GM18858 (cell line): ENCODE measurements at regions not wholly inside any gene's neighbourhood (a gene's known extent, or its start where the extent isn't known, plus 50 kb on each side); places are given as distances from the start of the nearest gene placed in this dataset.

Experiments
- ATAC-seq: cut with Tn5 transposase; IDR thresholded peaks from one replicate; pipeline ENCODE4 v1.9.1; 2021; ENCODE audit not compliant: unreplicated experiment

DNA sequence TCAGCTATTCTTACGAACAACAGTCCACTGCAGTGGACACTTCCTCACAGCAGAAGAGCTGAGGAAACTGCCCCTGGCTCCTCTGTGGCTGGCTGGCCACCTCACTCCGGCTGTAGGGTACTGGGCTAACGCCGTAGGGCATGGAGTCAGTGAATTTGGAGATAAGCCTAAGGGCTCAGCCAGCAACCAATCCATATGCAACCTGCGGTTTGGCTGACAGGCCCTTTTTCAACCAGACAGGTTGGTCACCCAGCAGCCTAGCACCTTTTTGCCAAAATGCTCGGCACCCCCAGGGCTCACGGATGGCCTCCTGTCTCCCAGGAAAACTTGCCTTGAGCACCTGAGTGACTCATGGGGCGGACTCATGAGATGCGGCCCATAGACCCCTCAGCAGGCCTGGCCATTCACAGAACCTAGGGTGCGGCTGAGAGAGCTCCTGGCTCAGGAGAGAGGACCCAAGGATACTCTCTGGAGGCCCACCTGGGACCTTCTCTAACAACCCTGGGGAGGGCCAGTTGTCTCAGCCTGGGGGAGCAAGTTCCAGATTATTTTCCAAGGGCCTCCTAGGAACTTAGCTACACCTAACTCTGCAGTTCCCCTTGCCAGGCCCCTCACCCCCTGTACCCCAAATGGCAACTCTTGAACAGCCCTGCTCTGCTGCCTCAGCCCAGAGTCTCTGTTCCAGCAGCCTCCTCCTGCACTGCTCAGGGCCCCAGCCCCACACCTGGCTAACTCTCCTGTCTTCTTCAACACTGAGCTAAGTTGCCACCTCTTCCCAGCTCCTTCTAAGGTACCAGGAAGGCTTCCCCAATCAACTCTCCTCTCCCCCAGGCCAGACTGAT lies 252.1 kb downstream of the CYP26B1 start:
- ATAC-seq, result no peak

DNA sequence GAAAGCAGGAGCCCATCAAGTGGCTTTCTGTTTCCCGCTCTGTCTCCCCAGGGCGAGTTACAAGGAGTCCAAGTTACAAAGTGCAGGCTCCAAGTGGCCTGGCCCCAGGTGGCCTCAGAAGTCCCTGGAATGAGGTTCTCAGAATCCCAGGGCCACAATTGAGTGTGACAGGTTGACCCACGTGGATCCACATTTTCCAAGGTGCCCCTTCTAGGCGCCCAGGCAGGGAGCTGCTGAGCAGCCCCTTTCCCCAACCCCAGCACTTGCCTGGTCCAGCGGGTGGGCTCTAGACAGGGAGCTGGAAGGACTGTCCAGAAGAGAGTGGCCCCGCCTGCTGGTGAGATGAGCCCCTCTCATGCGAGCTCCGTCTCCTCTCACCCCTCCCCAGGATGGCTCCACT lies 253.4 kb downstream of the CYP26B1 start:
- ATAC-seq, result no peak

DNA sequence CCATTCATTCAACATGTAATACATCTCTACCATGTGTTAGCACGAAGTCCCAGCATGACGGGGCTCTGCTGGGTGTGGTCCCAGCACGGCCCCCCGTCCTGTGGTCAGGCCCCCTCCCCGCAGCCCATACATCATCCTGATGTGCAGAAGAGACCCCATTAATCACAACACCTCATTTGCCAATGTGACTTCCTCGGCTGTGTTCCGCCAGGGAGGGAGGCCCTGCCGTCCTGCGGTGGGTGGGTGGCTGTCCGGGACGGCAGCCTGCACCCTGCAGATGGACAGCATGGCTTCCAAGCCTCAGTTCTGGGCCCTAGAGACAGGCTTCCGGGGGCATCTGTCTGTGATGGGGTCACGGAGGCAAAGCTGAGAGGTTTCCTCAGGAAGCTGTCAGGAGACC lies 254.0 kb downstream of the CYP26B1 start:
- no peak for ATAC-seq

DNA sequence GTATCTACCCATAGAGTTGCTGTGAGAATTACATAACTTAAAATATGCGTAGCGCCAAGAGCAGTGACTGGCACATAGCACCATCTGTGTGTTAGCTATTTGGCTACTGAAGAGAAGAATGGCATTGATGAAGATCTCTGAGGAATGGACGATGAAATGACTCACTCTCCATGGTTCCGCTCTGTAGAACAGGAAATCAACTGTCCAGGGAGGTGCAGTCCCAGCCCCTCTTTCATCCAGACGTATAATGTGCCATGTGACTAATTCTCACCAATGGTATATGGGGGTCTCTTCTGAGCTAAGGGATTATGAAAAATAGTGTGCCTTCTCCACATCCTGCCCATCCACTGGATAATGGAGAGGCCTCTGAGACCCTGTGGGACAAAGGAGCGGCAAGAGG lies 254.8 kb downstream of the CYP26B1 start:
- ATAC-seq, result no peak

DNA sequence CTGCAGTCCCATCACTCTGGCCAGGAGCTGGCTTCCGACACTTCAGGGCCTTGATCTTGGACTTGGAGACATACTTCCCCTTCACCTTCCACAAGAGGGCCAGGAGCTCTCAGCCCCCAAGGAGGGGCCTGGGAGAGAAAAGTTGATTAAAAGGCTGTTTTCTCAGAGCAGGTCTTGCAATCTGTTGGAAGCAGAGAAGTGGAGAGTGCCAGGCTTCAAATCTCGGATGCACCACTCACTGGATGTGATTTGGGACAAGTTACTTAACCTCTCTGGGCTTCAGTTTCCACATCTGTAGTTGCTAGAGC lies 255.3 kb downstream of the CYP26B1 start:
- ATAC-seq, result no peak

DNA sequence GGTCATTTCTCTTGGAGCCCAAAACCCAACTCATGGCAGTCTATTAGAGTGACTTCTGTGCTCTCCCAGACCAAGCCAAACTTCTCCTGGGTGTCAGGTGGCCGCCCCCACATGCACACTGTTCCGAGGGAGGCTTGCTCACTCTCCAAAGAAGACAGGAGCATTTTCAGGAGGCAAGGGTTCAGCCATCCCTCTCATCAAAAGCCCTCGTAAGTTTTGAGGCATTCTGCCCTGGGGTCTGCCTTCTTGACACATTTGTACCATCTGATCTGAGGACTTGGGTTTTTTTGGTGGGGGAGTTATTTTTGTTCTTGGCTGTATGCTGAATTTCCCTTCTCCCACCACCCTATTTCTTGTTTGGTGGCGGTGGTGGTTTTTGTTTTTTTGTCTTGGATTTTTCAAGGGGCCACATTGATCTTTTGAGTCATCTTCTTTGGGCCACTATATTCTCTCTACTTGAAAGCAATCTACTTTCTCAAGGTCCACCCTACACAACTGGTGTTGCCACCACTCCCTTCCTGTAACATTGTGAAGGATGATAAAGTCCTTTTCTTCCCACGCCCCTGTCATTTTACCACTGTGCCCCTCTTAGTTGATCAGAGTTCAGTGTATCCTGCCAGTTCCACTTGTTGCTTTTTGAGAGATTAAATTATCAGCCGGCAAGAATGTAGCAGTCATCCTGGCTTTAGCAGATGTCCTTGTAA lies 255.8 kb downstream of the CYP26B1 start:
- ATAC-seq, result no peak

DNA sequence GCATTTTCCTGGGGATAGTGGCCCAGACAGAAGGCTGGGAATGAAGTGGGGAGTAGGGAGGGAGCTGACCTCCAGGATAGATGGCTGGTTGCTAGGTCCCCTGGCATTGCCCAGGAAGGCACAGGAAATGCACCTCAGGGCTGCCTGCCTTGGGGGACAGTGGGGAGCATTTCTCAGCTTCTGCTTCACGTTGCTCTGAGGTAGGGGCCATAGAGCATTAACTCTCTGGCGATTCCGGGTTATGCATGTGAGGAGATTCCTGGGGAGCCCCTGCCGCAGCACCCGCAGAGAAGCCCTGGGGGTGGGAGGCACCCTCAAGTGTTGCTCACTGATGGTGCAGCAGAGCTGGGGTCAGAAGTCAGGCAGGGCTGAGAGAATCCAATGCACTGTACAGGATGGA lies 256.5 kb downstream of the CYP26B1 start:
- no peak for ATAC-seq

DNA sequence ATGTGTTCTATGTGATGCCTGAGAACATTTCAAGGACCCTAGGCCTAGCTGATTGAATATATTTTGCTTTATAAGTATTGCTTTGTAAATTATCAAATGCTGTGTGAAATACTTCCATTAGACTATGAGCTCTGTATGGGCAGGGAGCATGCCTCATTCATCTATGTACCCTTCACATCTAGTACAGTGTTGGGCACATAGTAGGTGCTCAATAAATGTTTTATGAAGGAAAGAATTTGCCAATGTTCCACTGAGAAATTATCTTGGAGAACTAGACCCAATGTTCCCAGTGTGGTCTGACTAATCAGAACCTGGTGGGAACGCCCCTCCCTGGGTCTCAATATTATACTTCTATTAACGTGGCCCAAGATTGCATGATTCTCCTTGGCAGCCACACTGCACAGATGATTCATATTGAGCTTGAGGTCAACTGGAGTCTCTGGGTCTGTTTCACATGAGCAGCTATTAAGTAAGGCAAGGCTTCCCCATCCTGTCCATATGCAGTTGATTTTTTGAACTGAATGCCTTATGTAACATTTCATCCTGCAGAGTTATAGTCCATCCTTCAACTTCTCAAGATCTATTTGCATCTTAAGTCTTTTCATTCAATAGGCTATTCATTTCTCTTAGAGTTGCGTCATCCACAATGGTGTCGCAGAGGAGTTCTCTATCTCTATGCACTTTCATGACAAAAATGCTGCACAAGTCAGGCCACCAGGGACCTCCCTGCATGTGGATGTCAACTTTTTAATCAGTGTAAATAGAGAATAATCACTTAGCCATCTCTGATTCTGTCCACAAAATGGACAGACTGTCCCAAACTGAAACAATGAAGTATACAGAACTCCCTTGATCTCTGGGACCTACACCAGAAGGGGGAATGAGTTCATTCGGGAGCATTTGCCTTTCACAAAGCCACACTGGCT lies 257.6 kb downstream of the CYP26B1 start:
- no peak for ATAC-seq

DNA sequence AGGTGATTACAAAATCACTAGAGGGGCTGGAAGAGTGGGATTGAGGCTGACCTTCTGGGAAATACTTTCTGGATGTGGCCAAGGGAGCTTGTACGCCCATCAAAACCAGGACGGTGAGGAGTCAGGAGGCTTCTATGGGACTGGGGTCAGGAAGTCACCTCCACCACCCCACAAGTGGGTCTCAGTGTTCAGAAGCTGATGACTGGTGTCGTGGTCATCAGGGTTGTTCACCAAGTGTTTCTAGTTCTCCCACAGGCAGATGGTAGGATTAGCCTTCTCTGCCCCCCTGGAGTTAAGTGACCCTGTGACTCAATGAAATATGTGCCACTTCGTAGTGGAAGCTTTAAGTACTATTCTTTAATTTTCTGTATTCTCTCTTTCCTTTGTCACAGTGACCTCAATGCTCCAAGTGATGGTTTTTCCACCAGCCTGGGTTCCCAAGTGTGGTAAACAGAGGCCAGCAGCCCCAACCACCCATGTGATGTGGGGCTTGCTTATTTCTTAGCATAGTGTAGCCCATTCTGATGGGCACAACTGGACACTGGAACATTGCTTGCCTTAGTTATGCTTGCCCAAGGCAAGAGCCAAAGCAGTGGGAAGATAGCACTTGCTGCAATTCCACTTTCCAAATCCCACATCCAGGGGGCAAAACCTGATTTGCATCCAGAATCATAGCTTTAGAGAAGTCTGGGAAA lies 258.8 kb downstream of the CYP26B1 start:
- ATAC-seq, result no peak

DNA sequence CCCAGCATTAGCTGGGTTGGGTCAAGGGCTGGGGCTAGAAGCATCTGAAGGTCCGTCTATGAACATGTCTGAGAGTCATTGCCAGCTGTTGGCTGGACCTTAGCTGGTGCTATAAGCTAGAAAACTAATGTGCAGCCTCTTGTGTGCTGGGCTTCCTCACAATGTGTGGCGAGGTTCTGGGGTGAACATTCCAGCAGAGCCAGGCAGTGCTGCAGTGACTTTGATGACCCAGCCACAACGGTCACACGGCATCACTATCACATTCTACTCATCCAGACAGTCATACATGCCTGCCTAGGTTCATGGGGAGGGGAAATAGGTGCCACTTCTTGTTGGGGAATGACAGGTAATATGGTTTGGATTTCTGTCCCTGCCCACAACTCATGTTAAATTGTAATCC lies 260.5 kb downstream of the CYP26B1 start:
- ATAC-seq, result no peak

DNA sequence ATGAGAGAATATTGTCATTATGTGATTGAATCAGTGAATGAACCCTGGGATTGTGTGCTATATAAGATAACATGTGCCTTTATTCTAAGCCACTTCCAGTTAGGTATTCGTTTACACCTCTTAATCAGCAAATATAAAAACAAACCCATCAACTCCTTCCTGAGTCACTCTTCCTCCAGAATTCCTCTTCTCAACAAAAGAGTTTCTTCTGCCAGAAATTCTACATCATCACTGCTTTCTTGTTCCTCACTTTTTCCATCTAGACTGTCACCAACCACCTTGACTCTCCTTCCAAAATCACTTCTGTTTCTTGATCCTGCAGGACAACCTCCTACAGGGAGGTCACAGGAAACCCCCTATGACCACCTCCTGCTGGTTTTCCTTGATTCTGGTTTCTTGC lies 261.4 kb downstream of the CYP26B1 start:
- no peak for ATAC-seq

DNA sequence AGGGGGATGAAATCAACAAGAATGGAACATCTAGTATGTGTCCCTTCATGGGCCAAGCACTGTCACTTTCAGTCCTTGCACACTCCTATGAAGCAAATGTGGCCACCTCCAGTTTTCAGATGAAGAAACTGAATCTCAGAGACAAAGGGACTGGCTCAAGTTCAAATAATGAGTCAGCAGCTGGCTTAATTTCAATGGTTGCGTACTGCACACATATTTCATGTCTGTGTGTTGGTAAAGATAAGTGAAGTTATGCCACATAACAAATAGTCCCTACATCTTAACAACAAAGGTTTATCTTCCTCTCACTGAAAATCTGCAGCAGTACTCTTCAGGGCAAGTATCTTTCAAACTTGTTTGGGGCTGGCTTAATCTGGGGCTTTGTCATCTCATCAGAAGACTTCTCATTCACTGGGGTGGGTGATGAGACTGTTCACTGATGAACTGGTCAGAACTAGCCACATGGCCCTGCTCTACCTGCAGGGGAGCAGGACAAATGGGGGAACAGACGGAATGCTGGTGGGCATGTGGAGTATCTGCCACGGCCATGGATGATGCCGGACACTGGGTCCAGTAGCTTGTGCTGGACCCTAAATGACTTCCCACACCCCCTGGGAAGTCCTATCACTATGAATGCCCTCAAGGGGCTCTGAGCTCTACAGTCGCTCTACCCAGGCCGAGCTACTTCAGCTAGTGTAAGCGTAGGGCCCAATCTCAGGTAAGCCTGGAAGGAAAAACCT lies 263.2 kb downstream of the CYP26B1 start:
- ATAC-seq, result no peak

DNA sequence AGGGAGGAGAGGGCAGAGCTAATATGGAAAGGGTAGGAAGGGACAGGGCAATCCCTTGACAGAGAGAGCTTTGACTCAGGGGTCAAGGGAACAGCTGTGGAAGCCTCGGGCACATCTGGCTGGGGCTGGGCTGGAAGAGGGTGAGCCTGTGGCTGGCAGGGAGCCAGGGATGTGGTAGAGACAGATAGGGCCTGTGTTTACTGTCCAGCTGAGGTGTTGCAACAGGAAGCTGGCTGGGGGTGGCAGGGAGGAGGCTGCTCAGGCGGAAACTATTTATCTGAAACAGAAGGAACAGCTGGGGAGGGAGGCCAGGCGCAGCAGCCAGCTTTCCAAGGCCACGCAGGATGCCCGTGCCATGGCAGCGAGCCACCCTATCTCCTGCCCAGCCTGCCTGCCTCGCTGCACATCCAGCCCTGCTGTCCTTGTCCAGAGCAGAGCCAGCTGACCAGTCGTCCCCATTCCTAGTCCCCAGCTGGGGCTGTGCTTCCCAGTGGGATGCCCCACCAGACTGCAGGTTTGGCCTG lies 264.7 kb downstream of the CYP26B1 start:
- no peak for ATAC-seq

DNA sequence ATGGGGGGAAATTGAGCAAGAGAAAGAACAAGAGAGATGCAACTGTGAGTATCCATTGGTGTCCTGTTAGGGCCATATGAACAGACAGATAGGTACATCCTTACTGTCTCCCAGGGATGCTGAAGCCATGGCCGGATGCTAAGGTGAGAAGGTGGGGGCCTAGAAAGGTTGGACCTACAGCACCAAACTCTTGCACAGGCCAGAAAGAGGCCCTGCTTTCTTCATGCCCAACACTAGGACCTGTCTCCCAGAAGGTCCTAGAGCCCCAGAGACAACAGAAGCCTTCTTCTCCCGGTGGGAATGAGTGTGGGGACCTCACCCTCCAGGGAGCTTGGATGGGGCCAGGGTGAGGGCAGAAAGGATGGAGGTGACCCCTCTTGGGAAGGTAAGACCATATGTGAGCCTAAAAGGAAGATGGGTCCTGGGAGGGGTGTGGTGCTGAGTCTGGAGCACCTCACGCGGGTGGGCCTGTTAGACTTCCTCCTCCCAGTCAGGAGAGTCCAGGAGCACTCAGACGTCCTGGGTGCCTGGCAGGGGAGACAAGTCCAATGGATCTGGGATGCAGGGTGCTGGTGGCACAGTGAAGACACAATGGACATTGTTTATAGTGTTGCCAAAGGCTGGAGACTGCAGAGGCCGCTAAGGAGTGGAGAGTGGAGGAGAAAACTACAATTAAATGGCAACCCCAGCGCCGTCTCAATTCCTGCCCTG lies 265.3 kb downstream of the CYP26B1 start:
- no peak for ATAC-seq

DNA sequence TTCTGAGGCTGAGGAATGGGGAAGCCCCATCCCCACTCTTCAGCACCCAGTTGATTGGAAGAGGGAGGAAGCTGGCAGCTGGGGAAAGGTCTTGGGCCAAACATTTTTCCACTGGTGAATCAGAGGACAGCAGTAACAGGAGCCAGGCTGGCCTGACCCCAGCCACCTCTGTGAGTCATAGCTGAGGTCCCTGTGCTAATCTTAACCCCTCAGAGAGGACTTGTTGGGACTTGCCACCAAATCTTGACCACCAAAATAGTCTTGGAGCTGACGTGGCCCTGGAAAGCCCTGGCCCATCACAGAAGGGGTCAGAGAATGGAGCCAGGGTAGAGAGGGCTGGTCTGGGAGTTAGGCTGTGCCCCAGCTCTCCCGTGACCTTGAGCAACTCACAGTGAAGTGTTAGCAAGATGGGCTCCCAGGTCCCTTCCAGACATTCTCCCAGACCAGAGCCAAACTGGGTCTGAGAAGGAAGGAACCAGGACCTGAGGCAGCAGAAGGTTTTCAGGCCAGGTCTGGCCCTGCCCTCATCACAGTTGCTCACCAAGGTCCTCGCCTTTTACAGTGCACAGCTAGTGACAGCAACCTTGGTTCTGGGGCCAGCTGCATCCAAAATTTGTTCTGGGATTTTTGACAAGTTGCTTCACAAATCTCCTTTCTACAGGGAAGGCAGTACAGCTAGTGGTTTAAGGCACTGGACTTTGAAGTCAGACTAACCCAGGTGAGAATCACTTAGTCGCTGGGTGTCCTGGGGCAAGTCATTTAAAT lies 266.6 kb downstream of the CYP26B1 start:
- ATAC-seq, result no peak

DNA sequence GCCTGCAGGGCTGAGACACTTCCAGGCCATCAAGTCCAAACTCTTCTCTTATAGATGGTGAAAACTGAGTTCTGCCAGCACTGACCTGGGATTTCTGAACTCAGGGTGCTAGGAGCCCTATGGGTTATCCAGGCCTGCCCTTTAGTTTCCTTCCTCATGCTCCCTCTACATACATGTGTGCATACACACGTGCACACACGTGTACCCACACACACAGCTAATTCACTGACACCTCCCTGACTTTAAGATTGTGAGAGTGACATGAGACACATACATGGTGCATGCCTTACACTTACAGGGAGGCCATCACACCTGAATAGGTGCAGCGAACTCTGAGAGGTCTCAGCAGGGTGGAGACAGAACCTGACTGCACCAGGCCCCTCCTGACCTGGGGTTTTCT lies 267.4 kb downstream of the CYP26B1 start:
- ATAC-seq, result no peak

DNA sequence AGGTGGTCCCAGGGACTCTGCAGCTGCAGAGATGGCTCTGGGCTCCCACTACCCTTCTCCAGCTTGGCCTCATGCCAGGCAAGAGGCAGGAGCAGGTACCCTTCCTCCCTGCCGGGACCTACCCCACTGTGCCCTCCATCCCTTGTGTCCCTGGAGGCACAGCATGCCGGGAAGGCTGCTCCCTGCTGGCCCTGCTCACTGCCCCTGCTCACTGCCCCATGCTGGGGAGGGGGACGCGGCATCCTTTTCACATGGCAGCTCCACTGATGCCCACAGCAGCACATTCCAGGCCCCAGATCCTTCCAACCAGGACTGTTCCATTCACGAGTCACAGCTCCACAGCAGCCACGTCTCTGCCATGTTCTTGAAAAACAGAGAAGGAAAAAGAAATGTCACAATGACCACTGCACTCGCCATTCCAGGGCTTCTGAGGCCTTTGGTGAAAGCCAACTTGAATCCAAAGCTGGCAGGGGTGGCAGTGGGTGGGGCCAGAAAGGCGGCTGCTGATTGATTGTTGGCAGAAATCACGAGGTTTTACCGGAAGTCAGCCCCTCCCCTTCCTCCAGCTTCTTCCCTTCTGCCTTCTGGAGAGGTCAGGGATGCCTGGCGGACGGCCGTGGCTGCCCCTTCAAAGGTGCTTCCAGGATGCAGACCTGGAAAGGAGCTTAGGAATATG lies 268.0 kb downstream of the CYP26B1 start:
- no peak for ATAC-seq
